ENCODE measurements at regions not wholly inside any gene's neighbourhood (a gene's known extent, or its start where the extent isn't known, plus 50 kb on each side); places are given as distances from the start of the nearest gene placed in this dataset.
"Not testable (repeated sequence)": the region's sequence is repeated elsewhere in the genome, so short reads cannot be mapped to it uniquely, and the experiment has no call there.

- H3K27me3 Mint-ChIP-seq = no peaks in the 10 kb centered on the region
- no peaks in the 10 kb centered on the region for H3K36me3 ChIP-seq (ENCODE audit: control insufficient read depth in 2 of 2, extremely low read depth in 1 of 2, insufficient read depth in 1 of 2, low read length in 1 of 2)
- H3K4me1 Mint-ChIP-seq = no peaks in the 10 kb centered on the region
- ATAC-seq (replicated peaks in 1 of 4) = no peak
- no peak overlapping the region for H3K27ac ChIP-seq (ENCODE audit: low read length)
- H3K4me1 ChIP-seq (ENCODE audit: control insufficient read depth in 1 of 2, extremely low read depth in 1 of 2, insufficient read depth in 2 of 2, low read length in 2 of 2) = no peaks in the 10 kb centered on the region
- no peak for DNase-seq
- peaks cover 0 to 9% (median 0%) of the 10 kb centered on the region in 3 donors for H3K9me3 Mint-ChIP-seq
- no peaks in the 10 kb centered on the region for H3K36me3 Mint-ChIP-seq
- H3K27me3 ChIP-seq (replicated peaks in 1 of 2; ENCODE audit: control insufficient read depth in 2 of 2, extremely low read depth in 1 of 2, insufficient read depth in 2 of 2, low read length in 1 of 2) = no peaks in the 10 kb centered on the region
- H3K4me3 Mint-ChIP-seq = no peak overlapping the region
- H3K9me3 ChIP-seq = no peaks in the 10 kb centered on the region
- ChIA-PET CTCF (no interaction called here), POLR2A (no interaction called here)
- WGBS (ENCODE audit: insufficient coverage) = 93% methylated on average over 3 of the region's 7 CpGs
- no peak overlapping the region for H3K4me3 ChIP-seq (ENCODE audit: control insufficient read depth in 1 of 2, extremely low read depth in 1 of 2, low read length in 1 of 2)
- no peak overlapping the region for H3K27ac Mint-ChIP-seq
Measured at GRCh38 chr3:164320962-164321361, 757.3 kb downstream of the SI start.

- POLR2A ChIA-PET = no interaction called here
- Histone ChIP-seq H3K27ac (ENCODE audit: low read length) (no peak overlapping the region), H3K9me3 (no peaks in the 10 kb centered on the region), H3K27me3 (replicated peaks in 1 of 2; ENCODE audit: control insufficient read depth in 2 of 2, extremely low read depth in 1 of 2, insufficient read depth in 2 of 2, low read length in 1 of 2) (no peaks in the 10 kb centered on the region), H3K4me3 (ENCODE audit: control insufficient read depth in 1 of 2, extremely low read depth in 1 of 2, low read length in 1 of 2) (no peak overlapping the region), H3K36me3 (ENCODE audit: control insufficient read depth in 2 of 2, extremely low read depth in 1 of 2, insufficient read depth in 1 of 2, low read length in 1 of 2) (no peaks in the 10 kb centered on the region), H3K4me1 (ENCODE audit: control insufficient read depth in 1 of 2, extremely low read depth in 1 of 2, insufficient read depth in 2 of 2, low read length in 2 of 2) (no peaks in the 10 kb centered on the region)
- no peaks in the 10 kb centered on the region for H3K27me3 Mint-ChIP-seq
- no peak overlapping the region for H3K27ac Mint-ChIP-seq
- CTCF ChIA-PET = no interaction called here
- DNase-seq (no peak), ATAC-seq (replicated peaks in 1 of 4) (no peak)
- H3K36me3 Mint-ChIP-seq = no peaks in the 10 kb centered on the region
- peaks cover 9 to 25% (median 13%) of the 10 kb centered on the region in 3 donors for H3K9me3 Mint-ChIP-seq
- H3K4me1 Mint-ChIP-seq = no peaks in the 10 kb centered on the region
- no peak overlapping the region for H3K4me3 Mint-ChIP-seq
Measured at GRCh38 chr3:164306042-164306441, 772.3 kb downstream of the SI start.

- peaks cover 9 to 20% (median 13%) of the 10 kb centered on the region in 3 donors for H3K9me3 Mint-ChIP-seq
- WGBS (ENCODE audit: insufficient coverage) = no CpG with 5 or more reads among the region's 1 CpG
- H3K36me3 Mint-ChIP-seq = no peaks in the 10 kb centered on the region
- H3K36me3 ChIP-seq (ENCODE audit: control insufficient read depth in 2 of 2, extremely low read depth in 1 of 2, insufficient read depth in 1 of 2, low read length in 1 of 2) = no peaks in the 10 kb centered on the region
- H3K27ac ChIP-seq (ENCODE audit: low read length) = no peak overlapping the region
- H3K4me1 Mint-ChIP-seq = no peaks in the 10 kb centered on the region
- ChIA-PET POLR2A (no interaction called here), CTCF (no interaction called here)
- H3K27ac Mint-ChIP-seq = no peak overlapping the region
- no peaks in the 10 kb centered on the region for H3K4me1 ChIP-seq (ENCODE audit: control insufficient read depth in 1 of 2, extremely low read depth in 1 of 2, insufficient read depth in 2 of 2, low read length in 2 of 2)
- DNase-seq (no peak), ATAC-seq (replicated peaks in 1 of 4) (no peak)
- no peaks in the 10 kb centered on the region for H3K27me3 ChIP-seq (replicated peaks in 1 of 2; ENCODE audit: control insufficient read depth in 2 of 2, extremely low read depth in 1 of 2, insufficient read depth in 2 of 2, low read length in 1 of 2)
- no peaks in the 10 kb centered on the region for H3K9me3 ChIP-seq
- no peak overlapping the region for H3K4me3 ChIP-seq (ENCODE audit: control insufficient read depth in 1 of 2, extremely low read depth in 1 of 2, low read length in 1 of 2)
- no peak overlapping the region for H3K4me3 Mint-ChIP-seq
- no peaks in the 10 kb centered on the region for H3K27me3 Mint-ChIP-seq
Measured at GRCh38 chr3:164303894-164304293, 774.4 kb downstream of the SI start.

- Histone ChIP-seq H3K27me3 (replicated peaks in 1 of 2; ENCODE audit: control insufficient read depth in 2 of 2, extremely low read depth in 1 of 2, insufficient read depth in 2 of 2, low read length in 1 of 2) (no peaks in the 10 kb centered on the region), H3K4me3 (ENCODE audit: control insufficient read depth in 1 of 2, extremely low read depth in 1 of 2, low read length in 1 of 2) (no peak overlapping the region), H3K27ac (ENCODE audit: low read length) (no peak overlapping the region), H3K36me3 (ENCODE audit: control insufficient read depth in 2 of 2, extremely low read depth in 1 of 2, insufficient read depth in 1 of 2, low read length in 1 of 2) (no peaks in the 10 kb centered on the region), H3K4me1 (ENCODE audit: control insufficient read depth in 1 of 2, extremely low read depth in 1 of 2, insufficient read depth in 2 of 2, low read length in 2 of 2) (no peaks in the 10 kb centered on the region), H3K9me3 (no peaks in the 10 kb centered on the region)
- ATAC-seq (replicated peaks in 1 of 4) (no peak), DNase-seq (no peak)
- ChIA-PET POLR2A (no interaction called here), CTCF (no interaction called here)
- H3K27me3 Mint-ChIP-seq = no peaks in the 10 kb centered on the region
- H3K4me1 Mint-ChIP-seq = no peaks in the 10 kb centered on the region
- no peak overlapping the region for H3K27ac Mint-ChIP-seq
- peaks cover 4 to 20% (median 10%) of the 10 kb centered on the region in 3 donors for H3K9me3 Mint-ChIP-seq
- no peak overlapping the region for H3K4me3 Mint-ChIP-seq
- H3K36me3 Mint-ChIP-seq = no peaks in the 10 kb centered on the region
Measured at GRCh38 chr3:164302622-164303021, 775.7 kb downstream of the SI start.

GRCh38 chr3:164291486-164291885 is 786.8 kb downstream of the SI start:
- H3K27ac ChIP-seq (ENCODE audit: low read length); POLR2A ChIA-PET; H3K27ac Mint-ChIP-seq; H3K36me3 ChIP-seq (ENCODE audit: control insufficient read depth in 2 of 2, extremely low read depth in 1 of 2, insufficient read depth in 1 of 2, low read length in 1 of 2); H3K4me1 ChIP-seq (ENCODE audit: control insufficient read depth in 1 of 2, extremely low read depth in 1 of 2, insufficient read depth in 2 of 2, low read length in 2 of 2); DNase-seq; ATAC-seq (replicated peaks in 1 of 4); H3K4me3 Mint-ChIP-seq; H3K36me3 Mint-ChIP-seq; H3K4me3 ChIP-seq (ENCODE audit: control insufficient read depth in 1 of 2, extremely low read depth in 1 of 2, low read length in 1 of 2); H3K27me3 Mint-ChIP-seq; H3K27me3 ChIP-seq (replicated peaks in 1 of 2; ENCODE audit: control insufficient read depth in 2 of 2, extremely low read depth in 1 of 2, insufficient read depth in 2 of 2, low read length in 1 of 2); H3K9me3 ChIP-seq; H3K4me1 Mint-ChIP-seq; CTCF ChIA-PET: not testable (repeated sequence)
- WGBS (ENCODE audit: insufficient coverage) = 95% methylated on average over 14 of the region's 23 CpGs
- peaks cover 0 to 10% (median 7%) of the 10 kb centered on the region in 3 donors for H3K9me3 Mint-ChIP-seq

GRCh38 chr3:164278550-164278949 is 799.7 kb downstream of the SI start:
- Mint-ChIP-seq H3K4me3 (no peak overlapping the region), H3K9me3 (peaks cover 25 to 35% (median 26%) of the 10 kb centered on the region in 3 donors), H3K27me3 (no peaks in the 10 kb centered on the region), H3K27ac (no peak overlapping the region), H3K4me1 (no peaks in the 10 kb centered on the region), H3K36me3 (no peaks in the 10 kb centered on the region)
- POLR2A ChIA-PET = no interaction called here
- Histone ChIP-seq H3K27me3 (replicated peaks in 1 of 2; ENCODE audit: control insufficient read depth in 2 of 2, extremely low read depth in 1 of 2, insufficient read depth in 2 of 2, low read length in 1 of 2) (no peaks in the 10 kb centered on the region), H3K9me3 (no peaks in the 10 kb centered on the region), H3K4me1 (ENCODE audit: control insufficient read depth in 1 of 2, extremely low read depth in 1 of 2, insufficient read depth in 2 of 2, low read length in 2 of 2) (no peaks in the 10 kb centered on the region), H3K27ac (ENCODE audit: low read length) (no peak overlapping the region), H3K4me3 (ENCODE audit: control insufficient read depth in 1 of 2, extremely low read depth in 1 of 2, low read length in 1 of 2) (no peak overlapping the region), H3K36me3 (ENCODE audit: control insufficient read depth in 2 of 2, extremely low read depth in 1 of 2, insufficient read depth in 1 of 2, low read length in 1 of 2) (no peaks in the 10 kb centered on the region)
- WGBS (ENCODE audit: insufficient coverage) = 56% methylated on average over 2 of the region's 2 CpGs
- DNase-seq (no peak), ATAC-seq (replicated peaks in 1 of 4) (no peak)
- CTCF ChIA-PET = no interaction called here

GRCh38 chr3:164267053-164267452 is 811.2 kb downstream of the SI start:
- POLR2A ChIA-PET = no interaction called here

More at GRCh38 chr3:164267053-164267452, 811.2 kb downstream of the SI start:
- no peaks in the 10 kb centered on the region for H3K36me3 ChIP-seq (ENCODE audit: control insufficient read depth in 2 of 2, extremely low read depth in 1 of 2, insufficient read depth in 1 of 2, low read length in 1 of 2)
- H3K27ac Mint-ChIP-seq = no peak overlapping the region
- no peaks in the 10 kb centered on the region for H3K4me1 Mint-ChIP-seq
- H3K4me3 ChIP-seq (ENCODE audit: control insufficient read depth in 1 of 2, extremely low read depth in 1 of 2, low read length in 1 of 2) = no peak overlapping the region
- DNase-seq = no peak
- H3K27me3 ChIP-seq (replicated peaks in 1 of 2; ENCODE audit: control insufficient read depth in 2 of 2, extremely low read depth in 1 of 2, insufficient read depth in 2 of 2, low read length in 1 of 2) = no peaks in the 10 kb centered on the region
- H3K4me3 Mint-ChIP-seq = no peak overlapping the region
- no peaks in the 10 kb centered on the region for H3K27me3 Mint-ChIP-seq
- no peaks in the 10 kb centered on the region for H3K36me3 Mint-ChIP-seq
- no peaks in the 10 kb centered on the region for H3K4me1 ChIP-seq (ENCODE audit: control insufficient read depth in 1 of 2, extremely low read depth in 1 of 2, insufficient read depth in 2 of 2, low read length in 2 of 2)
- CTCF ChIA-PET = no interaction called here
- no peak for ATAC-seq (replicated peaks in 1 of 4)
- H3K9me3 ChIP-seq = no peaks in the 10 kb centered on the region
- peaks cover 4 to 13% (median 12%) of the 10 kb centered on the region in 3 donors for H3K9me3 Mint-ChIP-seq
- no peak overlapping the region for H3K27ac ChIP-seq (ENCODE audit: low read length)

Measured in T-cell (primary cell).